C4-2B (cell line): ENCODE measurements at regions not wholly inside any gene's neighbourhood (a gene's known extent, or its start where the extent isn't known, plus 50 kb on each side); places are given as distances from the start of the nearest gene placed in this dataset.

Experiments
- CTCF ChIP-seq: fragments of 450-650 bp; conservative IDR thresholded peaks from 2 replicates; pipeline ENCODE4 v1.5.1; 2017; ENCODE audit warnings: mild to moderate bottlenecking
- ZFX ChIP-seq: fragments of 450-650 bp; IDR thresholded peaks from 2 replicates; pipeline ENCODE4 v1.6.1; 2017

- TF ChIP-seq CTCF (no peak), ZFX (no peak)
Observed at GRCh38 chr1:175844877-175845276, 101.5 kb upstream of the TNR start.
